ENCODE measurements at regions not wholly inside any gene's neighbourhood (a gene's known extent, or its start where the extent isn't known, plus 50 kb on each side); places are given as distances from the start of the nearest gene placed in this dataset.

- no peak for TF ChIP-seq SP4 (CRISPR knock-in tag; IDR thresholded peaks at IDR 0.05)
- no peak for TF ChIP-seq MAF1 (CRISPR knock-in tag; IDR thresholded peaks at IDR 0.05; ENCODE audit: borderline replicate concordance)
- TF ChIP-seq KDM6A (CRISPR knock-in tag; IDR thresholded peaks at IDR 0.05; ENCODE audit: low read depth), result no peak
- TF ChIP-seq PAXIP1 (CRISPR knock-in tag; conservative IDR thresholded peaks at IDR 0.05), result peak; percentile 65
- TF ChIP-seq ZSCAN29 (CRISPR knock-in tag; conservative IDR thresholded peaks at IDR 0.05), result 0 out of 2 replicates have a peak, but pooled peaks have one; percentile 60
- TF ChIP-seq ARID5B (CRISPR knock-in tag; IDR thresholded peaks at IDR 0.05), result peak; percentile 19; the same call in 1 of the 2 replicates
- TF ChIP-seq CAMTA2 (CRISPR knock-in tag; IDR thresholded peaks at IDR 0.05; ENCODE audit: borderline replicate concordance), result no peak
- no peak for TF ChIP-seq RBFOX2 (IDR thresholded peaks at IDR 0.05; ENCODE audit: low read depth, low read length)
- no peak for TF ChIP-seq SMAD9 (CRISPR knock-in tag; IDR thresholded peaks at IDR 0.05)
- TF ChIP-seq ZNF501 (CRISPR knock-in tag; IDR thresholded peaks at IDR 0.05), result no peak
- no peak for TF ChIP-seq AGO2 (optimal IDR thresholded peaks at IDR 0.05; ENCODE audit: low read depth, low read length)
- TF ChIP-seq MIER2 (CRISPR knock-in tag; IDR thresholded peaks at IDR 0.05), result no peak
- TF ChIP-seq RCOR2 (CRISPR knock-in tag; IDR thresholded peaks at IDR 0.05), result no peak
- TF ChIP-seq HMGXB4 (CRISPR knock-in tag; IDR thresholded peaks at IDR 0.05; ENCODE audit: borderline replicate concordance in 1 of 2, low read depth in 1 of 2), result peak in 1 of 2 experiments; percentile 36; a peak in 1 of 4 replicates
- TF ChIP-seq SATB2 (CRISPR knock-in tag; IDR thresholded peaks at IDR 0.05), result no peak
- peak; percentile 34; the same call in 1 of the 2 replicates for TF ChIP-seq ZNF709 (CRISPR knock-in tag; IDR thresholded peaks at IDR 0.05)
- 0 out of 2 replicates have a peak, but pooled peaks have one; percentile 23 for TF ChIP-seq KDM2A (CRISPR knock-in tag; IDR thresholded peaks at IDR 0.05; ENCODE audit: borderline replicate concordance, low read depth)
- TF ChIP-seq RNF219 (CRISPR knock-in tag; IDR thresholded peaks at IDR 0.05), result no peak
These were observed 52.0 kb upstream of the PLEKHG1 start (continued) for GRCh38 chr6:150547502-150548222.

Data from HepG2 (cell line).